ENCODE measurements at regions not wholly inside any gene's neighbourhood (a gene's known extent, or its start where the extent isn't known, plus 50 kb on each side); places are given as distances from the start of the nearest gene placed in this dataset.

GRCh38 chr14:97539884-97540283 lies 742.7 kb downstream of the VRK1 start:
- no peak for DNase-seq

GRCh38 chr14:97543221-97543620 lies 746.0 kb downstream of the VRK1 start:
- no peak for DNase-seq

- DNase-seq = no peak
Measured at GRCh38 chr14:97543816-97544215, 746.6 kb downstream of the VRK1 start.

GRCh38 chr14:97544571-97544970 lies 747.4 kb downstream of the VRK1 start:
- DNase-seq = no peak

- peak; percentile 3 for DNase-seq
Measured at GRCh38 chr14:97546491-97547230, 749.5 kb downstream of the VRK1 start.

GRCh38 chr14:97550463-97550862 lies 753.3 kb downstream of the VRK1 start:
- no peak for DNase-seq

GRCh38 chr14:97554597-97554996 lies 757.4 kb downstream of the VRK1 start:
- no peak for DNase-seq

GRCh38 chr14:97564334-97564733 lies 767.2 kb downstream of the VRK1 start:
- DNase-seq = no peak

- DNase-seq = no peak
Measured at GRCh38 chr14:97571201-97571600, 774.0 kb downstream of the VRK1 start.

- DNase-seq = no peak
Measured at GRCh38 chr14:97571866-97572555, 774.8 kb downstream of the VRK1 start.

- DNase-seq = no peak
Measured at GRCh38 chr14:97572583-97573458, 775.6 kb downstream of the VRK1 start.

GRCh38 chr14:97575677-97576076 lies 778.5 kb downstream of the VRK1 start:
- DNase-seq = no peak

GRCh38 chr14:97578982-97579548 lies 781.9 kb downstream of the VRK1 start:
- DNase-seq = no peak

GRCh38 chr14:97581016-97581415 lies 783.8 kb downstream of the VRK1 start:
- no peak for DNase-seq

GRCh38 chr14:97582022-97582421 lies 784.8 kb downstream of the VRK1 start:
- no peak for DNase-seq

GRCh38 chr14:97584528-97584927 lies 787.3 kb downstream of the VRK1 start:
- no peak for DNase-seq

GRCh38 chr14:97592341-97592980 lies 795.3 kb downstream of the VRK1 start:
- no peak for DNase-seq

GRCh38 chr14:97594306-97594705 lies 797.1 kb downstream of the VRK1 start:
- DNase-seq = no peak

GRCh38 chr14:97602438-97603117 lies 805.4 kb downstream of the VRK1 start:
- DNase-seq = no peak

- DNase-seq = no peak
Measured at GRCh38 chr14:97603201-97603600, 806.0 kb downstream of the VRK1 start.

- no peak for DNase-seq
Measured at GRCh38 chr14:97604731-97605130, 807.5 kb downstream of the VRK1 start.

- no peak for DNase-seq
Measured at GRCh38 chr14:97618401-97618800, 821.2 kb downstream of the VRK1 start.
